Neural cell (in vitro differentiated cells): ENCODE measurements at regions not wholly inside any gene's neighbourhood (a gene's known extent, or its start where the extent isn't known, plus 50 kb on each side); places are given as distances from the start of the nearest gene placed in this dataset.

Experiments used
- H2AFZ ChIP-seq: fragments of 200-600, 300-800 bp; sonication (generic), shearing (Covaris generic); 2 replicates; pipeline ENCODE4 v1.6.0; 2014; ENCODE audit warnings: low read depth, mild to moderate bottlenecking, antibody characterized with exemption, low read length, moderate library complexity
- H3F3A ChIP-seq: fragments of 200-600 bp; shearing (Covaris generic); 2 replicates; pipeline ENCODE4 v1.6.1; 2016; ENCODE audit warnings: mild to moderate bottlenecking, moderate library complexity, mixed read lengths, antibody characterized with exemption, low read length; ENCODE audit not compliant: insufficient read depth, poor library complexity, severe bottlenecking
- H3K27ac ChIP-seq: fragments of 200-600, 300-800 bp; sonication (generic), shearing (Covaris generic); 2 replicates; pipeline ENCODE4 v1.5.1; 2014; ENCODE audit warnings: mild to moderate bottlenecking, low read length, moderate library complexity
- H3K27me3 ChIP-seq: fragments of 300-800, 200-600 bp; sonication (generic), shearing (Covaris generic); 2 replicates; pipeline ENCODE4 v1.6.0; 2014; ENCODE audit warnings: mild to moderate bottlenecking, low read depth, low read length, moderate library complexity; ENCODE audit not compliant: insufficient read depth
- H3K36me3 ChIP-seq: fragments of 300-800, 200-600 bp; sonication (generic), shearing (Covaris generic); 2 replicates; pipeline ENCODE4 v1.5.1; 2014; ENCODE audit warnings: mild to moderate bottlenecking, antibody characterized with exemption, low read length, moderate library complexity; ENCODE audit not compliant: insufficient read depth
- H3K4me2 ChIP-seq: fragments of 300-800, 200-600 bp; sonication (generic), shearing (Covaris generic); 2 replicates; pipeline ENCODE4 v1.6.0; 2014; ENCODE audit warnings: mild to moderate bottlenecking, low read length
- H3K4me3 ChIP-seq: fragments of 300-800, 200-600 bp; sonication (generic), shearing (Covaris generic); 2 replicates; pipeline ENCODE4 v1.5.1; 2014; ENCODE audit warnings: mild to moderate bottlenecking, low read length, moderate library complexity
- H3K79me2 ChIP-seq: fragments of 200-600 bp; shearing (Covaris generic); replicated peaks from 2 replicates; pipeline ENCODE4 v1.6.0; 2014; ENCODE audit warnings: mild to moderate bottlenecking, low read length, moderate library complexity; ENCODE audit not compliant: insufficient read depth
- H3K9ac ChIP-seq: fragments of 300-800, 200-600 bp; sonication (generic), shearing (Covaris generic); 2 replicates; pipeline ENCODE4 v1.6.1; 2016; ENCODE audit warnings: mild to moderate bottlenecking, low read length, mixed read lengths
- H3K9me2 ChIP-seq: fragments of 200-600 bp; shearing (Covaris generic); 2 replicates; pipeline ENCODE4 v1.6.1; 2016; ENCODE audit warnings: mild to moderate bottlenecking, low read length, mixed read lengths; ENCODE audit not compliant: insufficient read depth
- H3K9me3 ChIP-seq: fragments of 200-600, 300-800 bp; sonication (generic), shearing (Covaris generic); 2 replicates; pipeline ENCODE4 v1.6.1; 2016; ENCODE audit warnings: mild to moderate bottlenecking, mixed run types, low read length, moderate library complexity, mixed read lengths
- H4K20me1 ChIP-seq: fragments of 200-600 bp; shearing (Covaris generic); 2 replicates; pipeline ENCODE4 v1.6.1; 2016; ENCODE audit warnings: mild to moderate bottlenecking, mixed run types; ENCODE audit not compliant: insufficient read depth
- EP300 ChIP-seq: fragments of 450-650 bp; conservative IDR thresholded peaks from 2 replicates; pipeline ENCODE4 v1.6.1; 2014; ENCODE audit warnings: antibody characterized with exemption, mild to moderate bottlenecking, moderate library complexity; ENCODE audit not compliant: poor library complexity, severe bottlenecking
- EZH2 ChIP-seq: fragments of 200-600, 300-800 bp; shearing (Covaris generic), sonication (generic); IDR thresholded peaks from 2 replicates; pipeline ENCODE4 v1.6.1; 2014; ENCODE audit warnings: antibody characterized with exemption, low read length, borderline replicate concordance, mild to moderate bottlenecking; ENCODE audit not compliant: insufficient read depth, poor library complexity, severe bottlenecking
- MXI1 ChIP-seq: fragments of 450-650 bp; conservative IDR thresholded peaks from 2 replicates; pipeline ENCODE4 v1.6.1; 2014; ENCODE audit warnings: antibody characterized with exemption, mild to moderate bottlenecking; ENCODE audit not compliant: poor library complexity, severe bottlenecking
- POLR2AphosphoS5 ChIP-seq: IDR thresholded peaks from 2 replicates; pipeline ENCODE4 v1.6.1; 2012
- RAD21 ChIP-seq: fragments of 450-650 bp; conservative IDR thresholded peaks from 2 replicates; pipeline ENCODE4 v1.6.1; 2014; ENCODE audit warnings: antibody characterized with exemption, mild to moderate bottlenecking, moderate library complexity
- SMC3 ChIP-seq: fragments of 450-650 bp; conservative IDR thresholded peaks from 2 replicates; pipeline ENCODE4 v1.6.1; 2014; ENCODE audit warnings: antibody characterized with exemption, mild to moderate bottlenecking, moderate library complexity; ENCODE audit not compliant: poor library complexity
- TAF1 ChIP-seq: IDR thresholded peaks from 2 replicates; pipeline ENCODE4 v1.6.1; 2012; ENCODE audit warnings: low read depth
- TF ChIP-seq, protein P1 (sequence below): IDR thresholded peaks from 2 replicates; pipeline ENCODE4 v1.6.1; 2012; ENCODE audit warnings: borderline replicate concordance
- TF ChIP-seq, protein P2 (sequence below): fragments of 450-650 bp; IDR thresholded peaks from 2 replicates; pipeline ENCODE4 v1.5.1; 2014; ENCODE audit warnings: antibody characterized with exemption, mild to moderate bottlenecking, moderate library complexity; ENCODE audit not compliant: poor library complexity, severe bottlenecking

DNA sequence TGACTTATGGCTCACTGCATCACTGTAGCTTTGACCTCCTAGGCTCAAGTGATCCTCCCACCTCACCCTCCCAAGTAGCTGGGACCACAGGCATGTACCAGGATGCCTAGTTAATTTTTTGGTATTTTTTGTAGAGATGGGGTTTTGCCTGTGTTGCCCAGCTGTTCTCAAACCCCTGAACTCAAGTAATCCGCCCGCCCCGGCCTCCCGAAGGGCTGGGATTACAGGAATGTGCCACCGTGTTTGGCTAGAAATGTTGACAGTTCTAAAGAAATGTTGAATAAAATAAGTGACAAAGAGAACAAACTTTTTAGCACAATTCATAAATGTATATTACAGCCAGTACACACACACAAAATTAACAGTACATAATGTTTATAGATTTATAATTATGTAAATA lies 1586.1 kb downstream of the NCAM2 start:
- no peaks in the 10 kb centered on the region for H3F3A ChIP-seq
- no peak overlapping the region for H3K4me2 ChIP-seq
- H3K9ac ChIP-seq = no peak overlapping the region
- no peak overlapping the region for H2AFZ ChIP-seq
- no peaks in the 10 kb centered on the region for H3K79me2 ChIP-seq
- no peaks in the 10 kb centered on the region for H4K20me1 ChIP-seq
- no peak overlapping the region for H3K4me3 ChIP-seq
- no peaks in the 10 kb centered on the region for H3K36me3 ChIP-seq
- no peak overlapping the region for H3K27ac ChIP-seq
- H3K9me2 ChIP-seq = no peaks in the 10 kb centered on the region
- TF ChIP-seq TAF1 (no peak), SMC3 (no peak), EP300 (no peak), MXI1 (no peak), POLR2AphosphoS5 (no peak), EZH2 (no peak), RAD21 (no peak)
- TF ChIP-seq, protein P1, sequence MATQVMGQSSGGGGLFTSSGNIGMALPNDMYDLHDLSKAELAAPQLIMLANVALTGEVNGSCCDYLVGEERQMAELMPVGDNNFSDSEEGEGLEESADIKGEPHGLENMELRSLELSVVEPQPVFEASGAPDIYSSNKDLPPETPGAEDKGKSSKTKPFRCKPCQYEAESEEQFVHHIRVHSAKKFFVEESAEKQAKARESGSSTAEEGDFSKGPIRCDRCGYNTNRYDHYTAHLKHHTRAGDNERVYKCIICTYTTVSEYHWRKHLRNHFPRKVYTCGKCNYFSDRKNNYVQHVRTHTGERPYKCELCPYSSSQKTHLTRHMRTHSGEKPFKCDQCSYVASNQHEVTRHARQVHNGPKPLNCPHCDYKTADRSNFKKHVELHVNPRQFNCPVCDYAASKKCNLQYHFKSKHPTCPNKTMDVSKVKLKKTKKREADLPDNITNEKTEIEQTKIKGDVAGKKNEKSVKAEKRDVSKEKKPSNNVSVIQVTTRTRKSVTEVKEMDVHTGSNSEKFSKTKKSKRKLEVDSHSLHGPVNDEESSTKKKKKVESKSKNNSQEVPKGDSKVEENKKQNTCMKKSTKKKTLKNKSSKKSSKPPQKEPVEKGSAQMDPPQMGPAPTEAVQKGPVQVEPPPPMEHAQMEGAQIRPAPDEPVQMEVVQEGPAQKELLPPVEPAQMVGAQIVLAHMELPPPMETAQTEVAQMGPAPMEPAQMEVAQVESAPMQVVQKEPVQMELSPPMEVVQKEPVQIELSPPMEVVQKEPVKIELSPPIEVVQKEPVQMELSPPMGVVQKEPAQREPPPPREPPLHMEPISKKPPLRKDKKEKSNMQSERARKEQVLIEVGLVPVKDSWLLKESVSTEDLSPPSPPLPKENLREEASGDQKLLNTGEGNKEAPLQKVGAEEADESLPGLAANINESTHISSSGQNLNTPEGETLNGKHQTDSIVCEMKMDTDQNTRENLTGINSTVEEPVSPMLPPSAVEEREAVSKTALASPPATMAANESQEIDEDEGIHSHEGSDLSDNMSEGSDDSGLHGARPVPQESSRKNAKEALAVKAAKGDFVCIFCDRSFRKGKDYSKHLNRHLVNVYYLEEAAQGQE = no peak
- TF ChIP-seq, protein P2, sequence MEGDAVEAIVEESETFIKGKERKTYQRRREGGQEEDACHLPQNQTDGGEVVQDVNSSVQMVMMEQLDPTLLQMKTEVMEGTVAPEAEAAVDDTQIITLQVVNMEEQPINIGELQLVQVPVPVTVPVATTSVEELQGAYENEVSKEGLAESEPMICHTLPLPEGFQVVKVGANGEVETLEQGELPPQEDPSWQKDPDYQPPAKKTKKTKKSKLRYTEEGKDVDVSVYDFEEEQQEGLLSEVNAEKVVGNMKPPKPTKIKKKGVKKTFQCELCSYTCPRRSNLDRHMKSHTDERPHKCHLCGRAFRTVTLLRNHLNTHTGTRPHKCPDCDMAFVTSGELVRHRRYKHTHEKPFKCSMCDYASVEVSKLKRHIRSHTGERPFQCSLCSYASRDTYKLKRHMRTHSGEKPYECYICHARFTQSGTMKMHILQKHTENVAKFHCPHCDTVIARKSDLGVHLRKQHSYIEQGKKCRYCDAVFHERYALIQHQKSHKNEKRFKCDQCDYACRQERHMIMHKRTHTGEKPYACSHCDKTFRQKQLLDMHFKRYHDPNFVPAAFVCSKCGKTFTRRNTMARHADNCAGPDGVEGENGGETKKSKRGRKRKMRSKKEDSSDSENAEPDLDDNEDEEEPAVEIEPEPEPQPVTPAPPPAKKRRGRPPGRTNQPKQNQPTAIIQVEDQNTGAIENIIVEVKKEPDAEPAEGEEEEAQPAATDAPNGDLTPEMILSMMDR = no peak
- H3K27me3 ChIP-seq = no peaks in the 10 kb centered on the region
- H3K9me3 ChIP-seq = no peaks in the 10 kb centered on the region

DNA sequence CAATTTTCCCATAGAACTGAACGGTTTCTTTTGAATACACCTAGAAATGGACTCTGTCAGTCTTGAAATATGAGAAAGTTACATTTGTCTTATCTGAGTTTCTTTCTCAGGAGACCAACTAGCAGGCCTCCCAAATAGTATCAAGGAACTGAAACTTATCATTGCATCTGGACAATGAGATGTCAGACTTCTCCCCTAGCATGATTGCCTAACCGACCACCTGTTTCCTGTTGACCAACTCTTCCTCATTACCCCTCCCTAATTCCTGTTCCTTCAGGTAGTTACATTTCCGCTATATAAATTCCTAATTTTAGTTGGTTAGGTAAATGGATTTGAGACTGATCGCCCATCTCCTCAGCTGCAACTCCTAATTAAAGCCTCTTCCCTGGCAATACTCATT lies 1587.3 kb downstream of the NCAM2 start:
- no peak overlapping the region for H2AFZ ChIP-seq
- no peak overlapping the region for H3K9ac ChIP-seq
- no peak overlapping the region for H3K4me2 ChIP-seq
- H3K9me3 ChIP-seq = no peaks in the 10 kb centered on the region
- TF ChIP-seq, protein P1 = no peak
- TF ChIP-seq TAF1 (no peak), RAD21 (no peak), POLR2AphosphoS5 (no peak), MXI1 (no peak), EZH2 (no peak), EP300 (no peak), SMC3 (no peak)
- TF ChIP-seq, protein P2 = no peak
- H3K9me2 ChIP-seq = no peaks in the 10 kb centered on the region
- no peaks in the 10 kb centered on the region for H3K27me3 ChIP-seq
- no peaks in the 10 kb centered on the region for H3K36me3 ChIP-seq
- H3K79me2 ChIP-seq = no peaks in the 10 kb centered on the region
- H4K20me1 ChIP-seq = no peaks in the 10 kb centered on the region
- H3F3A ChIP-seq = no peaks in the 10 kb centered on the region
- no peak overlapping the region for H3K27ac ChIP-seq
- no peak overlapping the region for H3K4me3 ChIP-seq
